CD4-positive, alpha-beta memory T cell (primary cell): ENCODE measurements at regions not wholly inside any gene's neighbourhood (a gene's known extent, or its start where the extent isn't known, plus 50 kb on each side); places are given as distances from the start of the nearest gene placed in this dataset.

Experiments used
- CTCF ChIA-PET: fragments of 350-600 bp; sonication (Branson Sonifier 250); formaldehyde crosslinking; loops from one replicate; lab custom pipeline; 2021; ENCODE audit warnings: inconsistent platforms; ENCODE audit not compliant: partially characterized antibody; lab: Charles Lee
- POLR2A ChIA-PET: fragments of 350-600 bp; sonication (Branson Sonifier 250); formaldehyde crosslinking; loops from one replicate; lab custom pipeline; 2021; ENCODE audit not compliant: partially characterized antibody; lab: Charles Lee
- DNase-seq, 5 donors: peaks; one replicate each; pipeline versions ENCODE4 v3.0.0 to v3.0.0-alpha.2; 2020 to 2022; ENCODE audit warnings: mixed read lengths in 1 of 5
- H3K27ac ChIP-seq: one replicate; pipeline ENCODE4 v1.7.0; 2013; ENCODE audit warnings: low read depth, low read length
- H3K27me3 ChIP-seq: 2 replicates; pipeline ENCODE4 v1.7.0; 2013; ENCODE audit warnings: mild to moderate bottlenecking, low read length, moderate library complexity; ENCODE audit not compliant: insufficient read depth
- H3K36me3 ChIP-seq: 2 replicates; pipeline ENCODE4 v1.7.0; 2013; ENCODE audit warnings: mild to moderate bottlenecking, low read length, moderate library complexity; ENCODE audit not compliant: insufficient read depth
- H3K4me1 ChIP-seq: 2 replicates; pipeline ENCODE4 v1.7.0; 2013; ENCODE audit warnings: mild to moderate bottlenecking, low read length, moderate library complexity; ENCODE audit not compliant: insufficient read depth
- H3K4me3 ChIP-seq, 2 donors: one replicate each; pipeline ENCODE4 v1.7.0; 2013; ENCODE audit warnings: low read length in 2 of 2, mild to moderate bottlenecking in 1 of 2
- H3K9me3 ChIP-seq, 2 donors: one replicate each; pipeline ENCODE4 v1.7.0; 2013; ENCODE audit warnings: low read length in 2 of 2, control low read depth in 1 of 2; ENCODE audit not compliant: control insufficient read depth in 1 of 2
- H3K27ac Mint-ChIP-seq, 7 donors: one replicate each; pipeline ENCODE4 v1.8.0; 2020 to 2021; ENCODE audit warnings: mixed read lengths in 7 of 7, mild to moderate bottlenecking in 6 of 7, inconsistent platforms in 3 of 7, moderate library complexity in 3 of 7
- H3K27me3 Mint-ChIP-seq, 2 donors: one replicate each; pipeline ENCODE4 v1.8.0; 2020 to 2021; ENCODE audit warnings: mixed read lengths in 2 of 2
- H3K36me3 Mint-ChIP-seq, 2 donors: one replicate each; pipeline ENCODE4 v1.8.0; 2020 to 2021; ENCODE audit warnings: mixed read lengths in 2 of 2, inconsistent platforms in 1 of 2, mild to moderate bottlenecking in 1 of 2
- H3K4me1 Mint-ChIP-seq, 4 donors: one replicate each; pipeline ENCODE4 v1.8.0; 2020 to 2021; ENCODE audit warnings: mixed read lengths in 4 of 4, mild to moderate bottlenecking in 1 of 4
- H3K4me3 Mint-ChIP-seq, 8 donors: one replicate each; pipeline ENCODE4 v1.8.0; 2020 to 2021; ENCODE audit warnings: mixed read lengths in 8 of 8, mild to moderate bottlenecking in 7 of 8, moderate library complexity in 6 of 8, inconsistent platforms in 3 of 8
- H3K9me3 Mint-ChIP-seq, 8 donors: one replicate each; pipeline ENCODE4 v1.8.0; 2020 to 2021; ENCODE audit warnings: mixed read lengths in 8 of 8, mild to moderate bottlenecking in 5 of 8, inconsistent platforms in 3 of 8, moderate library complexity in 1 of 8
- intact Hi-C: fragments of 100-400 bp; cut with micrococcal nuclease; formaldehyde crosslinking; loops from one replicate; pipeline ENCODE4 v1.15.1; 2023

- H3K4me3 Mint-ChIP-seq = peak overlapping the region in 3 of 8 donors; percentile 37 to 72 (median 61)
- H3K36me3 Mint-ChIP-seq = no peaks in the 10 kb centered on the region
- no peaks in the 10 kb centered on the region for H3K9me3 ChIP-seq
- peaks cover 17 to 41% (median 22%) of the 10 kb centered on the region in 4 donors for H3K4me1 Mint-ChIP-seq
- H3K27ac Mint-ChIP-seq = no peak overlapping the region
- peaks cover 11% of the 10 kb centered on the region for H3K27me3 ChIP-seq
- H3K27ac ChIP-seq = no peak overlapping the region
- H3K4me1 ChIP-seq = peaks cover 42% of the 10 kb centered on the region
- no peak for DNase-seq
- POLR2A ChIA-PET = no interaction called here
- intact Hi-C loops = no loop called here
- peaks cover 19 to 22% of the 10 kb centered on the region in 2 donors for H3K27me3 Mint-ChIP-seq
- H3K36me3 ChIP-seq = no peaks in the 10 kb centered on the region
- H3K9me3 Mint-ChIP-seq = peaks cover 0 to 8% (median 4%) of the 10 kb centered on the region in 8 donors
- CTCF ChIA-PET = no interaction called here
- H3K4me3 ChIP-seq = no peak overlapping the region
Observed at GRCh38 chr5:124650951-124651662, 95.3 kb downstream of the ZNF608 start.

- Mint-ChIP-seq H3K9me3 (peaks cover 0 to 8% (median 4%) of the 10 kb centered on the region in 8 donors), H3K27ac (peak overlapping the region in 1 of 7 donors; percentile 63), H3K4me1 (peaks cover 17 to 41% (median 22%) of the 10 kb centered on the region in 4 donors), H3K27me3 (peaks cover 19 to 22% of the 10 kb centered on the region in 2 donors), H3K36me3 (no peaks in the 10 kb centered on the region), H3K4me3 (peak overlapping the region in 3 of 8 donors; percentile 25 to 71 (median 59))
- H3K36me3 ChIP-seq = no peaks in the 10 kb centered on the region
- ChIA-PET POLR2A (no interaction called here), CTCF (no interaction called here)
- no peak for DNase-seq
- peaks cover 11% of the 10 kb centered on the region for H3K27me3 ChIP-seq
- H3K27ac ChIP-seq = no peak overlapping the region
- intact Hi-C loops = no loop called here
- peaks cover 42% of the 10 kb centered on the region for H3K4me1 ChIP-seq
- H3K4me3 ChIP-seq = no peak overlapping the region
- H3K9me3 ChIP-seq = no peaks in the 10 kb centered on the region
Observed at GRCh38 chr5:124650147-124650561, 96.3 kb downstream of the ZNF608 start.

GRCh38 chr5:124649491-124650146 is 96.8 kb downstream of the ZNF608 start:
- no peak overlapping the region for H3K27ac ChIP-seq
- intact Hi-C loops = no loop called here
- no peaks in the 10 kb centered on the region for H3K36me3 Mint-ChIP-seq

GRCh38 chr5:124648902-124649467 is 97.5 kb downstream of the ZNF608 start:
- Histone ChIP-seq H3K4me3 (no peak overlapping the region), H3K4me1 (peaks cover 42% of the 10 kb centered on the region), H3K27ac (no peak overlapping the region), H3K27me3 (peaks cover 11% of the 10 kb centered on the region), H3K9me3 (no peaks in the 10 kb centered on the region), H3K36me3 (no peaks in the 10 kb centered on the region)
- Mint-ChIP-seq H3K4me1 (peaks cover 17 to 41% (median 22%) of the 10 kb centered on the region in 4 donors), H3K27ac (peak overlapping the region in 2 of 7 donors; percentile 84 to 91), H3K4me3 (peak overlapping the region in 2 of 8 donors; percentile 25 to 68), H3K9me3 (peaks cover 0 to 8% (median 4%) of the 10 kb centered on the region in 8 donors), H3K27me3 (peaks cover 19 to 22% of the 10 kb centered on the region in 2 donors), H3K36me3 (no peaks in the 10 kb centered on the region)
- DNase-seq = no peak
- intact Hi-C loops = no loop called here
- POLR2A ChIA-PET = no interaction called here
- CTCF ChIA-PET = no interaction called here

More at GRCh38 chr5:124649491-124650146, 96.8 kb downstream of the ZNF608 start:
- POLR2A ChIA-PET = no interaction called here
- peaks cover 17 to 41% (median 22%) of the 10 kb centered on the region in 4 donors for H3K4me1 Mint-ChIP-seq
- peaks cover 19 to 22% of the 10 kb centered on the region in 2 donors for H3K27me3 Mint-ChIP-seq
- H3K9me3 Mint-ChIP-seq = peaks cover 0 to 8% (median 4%) of the 10 kb centered on the region in 8 donors
- H3K9me3 ChIP-seq = no peaks in the 10 kb centered on the region
- CTCF ChIA-PET = no interaction called here
- peak overlapping the region in 5 of 7 donors; percentile 61 to 91 (median 78) for H3K27ac Mint-ChIP-seq
- peaks cover 42% of the 10 kb centered on the region for H3K4me1 ChIP-seq
- H3K4me3 ChIP-seq = no peak overlapping the region
- H3K4me3 Mint-ChIP-seq = peak overlapping the region in 5 of 8 donors; percentile 25 to 71 (median 38)
- peak; percentile 70 to 83 (median 74) for DNase-seq
- peaks cover 11% of the 10 kb centered on the region for H3K27me3 ChIP-seq
- no peaks in the 10 kb centered on the region for H3K36me3 ChIP-seq

- POLR2A ChIA-PET = no interaction called here
- Mint-ChIP-seq H3K9me3 (peaks cover 0 to 8% (median 2%) of the 10 kb centered on the region in 8 donors), H3K36me3 (no peaks in the 10 kb centered on the region), H3K27me3 (peaks cover 9 to 10% of the 10 kb centered on the region in 2 donors), H3K4me3 (no peak overlapping the region), H3K27ac (no peak overlapping the region), H3K4me1 (peaks cover 16 to 38% (median 21%) of the 10 kb centered on the region in 4 donors)
- CTCF ChIA-PET = no interaction called here
- DNase-seq = no peak
- Histone ChIP-seq H3K9me3 (no peaks in the 10 kb centered on the region), H3K27ac (no peak overlapping the region), H3K36me3 (no peaks in the 10 kb centered on the region), H3K4me3 (no peak overlapping the region), H3K4me1 (peaks cover 40% of the 10 kb centered on the region), H3K27me3 (peaks cover 6% of the 10 kb centered on the region)
- intact Hi-C loops = no loop called here
Observed at GRCh38 chr5:124647352-124647751, 99.1 kb downstream of the ZNF608 start.

GRCh38 chr5:124645396-124645795 is 101.0 kb downstream of the ZNF608 start:
- ChIA-PET POLR2A (no interaction called here), CTCF (no interaction called here)
- Histone ChIP-seq H3K36me3 (no peaks in the 10 kb centered on the region), H3K4me1 (peaks cover 20% of the 10 kb centered on the region), H3K27me3 (peaks cover 1% of the 10 kb centered on the region), H3K4me3 (no peak overlapping the region), H3K27ac (no peak overlapping the region), H3K9me3 (no peaks in the 10 kb centered on the region)
- Mint-ChIP-seq H3K4me1 (peaks cover 12 to 22% (median 17%) of the 10 kb centered on the region in 4 donors), H3K9me3 (peaks cover 2 to 11% (median 3%) of the 10 kb centered on the region in 8 donors), H3K27me3 (peaks cover 5 to 8% of the 10 kb centered on the region in 2 donors), H3K4me3 (no peak overlapping the region), H3K36me3 (no peaks in the 10 kb centered on the region), H3K27ac (no peak overlapping the region)
- no peak for DNase-seq
- intact Hi-C loops = no loop called here

- Mint-ChIP-seq H3K4me3 (no peak overlapping the region), H3K27me3 (peaks cover 3 to 10% of the 10 kb centered on the region in 2 donors), H3K9me3 (peaks cover 2 to 9% (median 3%) of the 10 kb centered on the region in 8 donors), H3K27ac (no peak overlapping the region), H3K36me3 (no peaks in the 10 kb centered on the region), H3K4me1 (peaks cover 6 to 15% (median 11%) of the 10 kb centered on the region in 4 donors)
- Histone ChIP-seq H3K36me3 (no peaks in the 10 kb centered on the region), H3K27me3 (no peaks in the 10 kb centered on the region), H3K27ac (no peak overlapping the region), H3K9me3 (no peaks in the 10 kb centered on the region), H3K4me3 (no peak overlapping the region), H3K4me1 (peaks cover 13% of the 10 kb centered on the region)
- intact Hi-C loops = no loop called here
- ChIA-PET CTCF (no interaction called here), POLR2A (no interaction called here)
- DNase-seq = no peak
Observed at GRCh38 chr5:124644582-124644981, 101.9 kb downstream of the ZNF608 start.
